Subcutaneous abdominal adipose tissue (tissue), 5 donors: ENCODE measurements at regions not wholly inside any gene's neighbourhood (a gene's known extent, or its start where the extent isn't known, plus 50 kb on each side); places are given as distances from the start of the nearest gene placed in this dataset.

Experiments
- H3K27ac ChIP-seq: one replicate; pipeline ENCODE4 v1.7.0; 2013; ENCODE audit warnings: low read depth, mild to moderate bottlenecking, inconsistent platforms, low read length, moderate library complexity
- H3K27me3 ChIP-seq, 5 donors: one replicate each; pipeline ENCODE4 v1.7.0; 2013; ENCODE audit warnings: low read length in 5 of 5, inconsistent platforms in 1 of 5; ENCODE audit not compliant: control insufficient read depth in 5 of 5, insufficient read depth in 4 of 5
- H3K36me3 ChIP-seq, 5 donors: one replicate each; pipeline ENCODE4 v1.7.0; 2013; ENCODE audit warnings: low read length in 5 of 5; ENCODE audit not compliant: control insufficient read depth in 5 of 5, insufficient read depth in 5 of 5
- H3K4me1 ChIP-seq, 5 donors: one replicate each; pipeline ENCODE4 v1.7.0; 2013; ENCODE audit warnings: low read length in 5 of 5, mild to moderate bottlenecking in 3 of 5, moderate library complexity in 1 of 5; ENCODE audit not compliant: control insufficient read depth in 5 of 5, insufficient read depth in 5 of 5
- H3K4me3 ChIP-seq, 5 donors: one replicate each; pipeline ENCODE4 v1.7.0; 2013; ENCODE audit warnings: low read length in 5 of 5, low read depth in 1 of 5
- H3K9ac ChIP-seq, 5 donors: one replicate each; pipeline ENCODE4 v1.7.0; 2013; ENCODE audit warnings: low read length in 5 of 5, mild to moderate bottlenecking in 4 of 5, moderate library complexity in 3 of 5
- H3K9me3 ChIP-seq, 5 donors: one replicate each; pipeline ENCODE4 v1.7.0; 2013; ENCODE audit warnings: low read length in 5 of 5; ENCODE audit not compliant: control insufficient read depth in 5 of 5
- donor health status: healthy.
- donor health status: healthy.
- donor health status: healthy.
- donor health status: healthy.
- donor health status: healthy.

GRCh38 chr16:35906440-35906839 is 2447.0 kb downstream of the TP53TG3F start:
- Histone ChIP-seq H3K36me3 (no peaks in the 10 kb centered on the region), H3K27ac (no peak overlapping the region), H3K9ac (no peak overlapping the region), H3K4me1 (no peaks in the 10 kb centered on the region), H3K27me3 (no peaks in the 10 kb centered on the region), H3K9me3 (peaks cover 0 to 42% (median 13%) of the 10 kb centered on the region in 5 donors), H3K4me3 (no peak overlapping the region)

DNA sequence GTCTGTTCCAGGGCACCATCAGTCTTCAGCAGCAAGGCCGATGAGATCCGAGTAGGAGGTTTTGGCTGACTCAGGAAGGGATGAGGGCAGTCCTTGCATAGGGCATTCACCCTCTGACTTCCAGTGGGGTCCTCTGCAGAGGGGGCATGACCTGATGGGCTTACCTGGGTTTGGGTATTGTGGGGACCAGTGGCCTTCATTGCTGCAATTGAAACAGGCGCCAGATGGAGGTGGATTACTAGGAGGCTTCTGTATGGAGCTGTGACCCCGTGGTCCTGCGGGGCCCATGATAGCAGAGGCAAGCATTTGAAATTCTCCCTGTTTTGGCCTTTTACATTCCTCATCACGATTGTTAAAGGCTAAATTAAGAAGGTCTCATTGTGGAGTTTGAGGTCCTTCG is 2448.7 kb downstream of the TP53TG3F start:
- H3K9me3 ChIP-seq: peaks cover 0 to 49% (median 16%) of the 10 kb centered on the region in 5 donors
- no peaks in the 10 kb centered on the region for H3K4me1 ChIP-seq
- no peaks in the 10 kb centered on the region for H3K36me3 ChIP-seq
- H3K4me3 ChIP-seq: no peak overlapping the region
- H3K27me3 ChIP-seq: no peaks in the 10 kb centered on the region
- no peak overlapping the region for H3K9ac ChIP-seq
- H3K27ac ChIP-seq: no peak overlapping the region

GRCh38 chr16:35908942-35909341 is 2449.5 kb downstream of the TP53TG3F start:
- H3K27me3 ChIP-seq: no peaks in the 10 kb centered on the region
- no peak overlapping the region for H3K4me3 ChIP-seq
- H3K9ac ChIP-seq: no peak overlapping the region
- no peaks in the 10 kb centered on the region for H3K36me3 ChIP-seq
- H3K4me1 ChIP-seq: no peaks in the 10 kb centered on the region
- H3K9me3 ChIP-seq: peaks cover 0 to 53% (median 22%) of the 10 kb centered on the region in 5 donors
- no peak overlapping the region for H3K27ac ChIP-seq

DNA sequence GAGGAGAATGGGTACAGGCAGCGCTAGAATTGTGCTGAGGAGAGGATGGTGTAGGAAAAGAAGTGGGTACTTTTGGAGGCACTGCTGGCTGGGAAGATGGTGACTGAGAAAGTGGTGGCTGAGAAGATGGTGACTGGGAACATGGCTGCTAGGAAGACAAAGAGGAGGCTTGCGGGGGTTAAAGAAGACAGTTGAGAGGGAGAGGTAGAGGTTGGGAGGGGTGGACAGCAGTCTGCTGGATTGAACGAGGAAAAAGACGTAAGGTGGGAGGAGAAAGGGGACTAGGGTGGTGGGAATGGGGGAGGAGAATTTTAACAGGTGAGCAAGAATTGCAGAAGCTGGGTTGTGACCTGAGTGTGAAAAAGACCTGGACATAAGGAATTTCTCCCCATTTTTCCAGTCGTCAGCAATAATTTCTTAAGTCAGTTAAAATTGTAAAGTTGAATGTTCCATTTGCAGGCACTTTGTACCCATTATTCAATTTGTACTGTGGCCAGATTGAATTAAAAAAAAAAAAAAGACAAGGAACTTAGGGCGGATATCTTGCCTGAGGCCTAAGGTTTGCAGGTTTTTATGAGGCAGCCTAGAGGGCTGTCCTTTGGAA is 2450.0 kb downstream of the TP53TG3F start:
- Histone ChIP-seq H3K27ac (no peak overlapping the region), H3K36me3 (no peaks in the 10 kb centered on the region), H3K27me3 (no peaks in the 10 kb centered on the region), H3K4me3 (no peak overlapping the region), H3K4me1 (no peaks in the 10 kb centered on the region), H3K9ac (no peak overlapping the region), H3K9me3 (peaks cover 0 to 53% (median 26%) of the 10 kb centered on the region in 5 donors)

GRCh38 chr16:35910409-35910808 is 2451.0 kb downstream of the TP53TG3F start:
- Histone ChIP-seq H3K4me1 (no peaks in the 10 kb centered on the region), H3K9me3 (peaks cover 0 to 51% (median 26%) of the 10 kb centered on the region in 5 donors)

DNA sequence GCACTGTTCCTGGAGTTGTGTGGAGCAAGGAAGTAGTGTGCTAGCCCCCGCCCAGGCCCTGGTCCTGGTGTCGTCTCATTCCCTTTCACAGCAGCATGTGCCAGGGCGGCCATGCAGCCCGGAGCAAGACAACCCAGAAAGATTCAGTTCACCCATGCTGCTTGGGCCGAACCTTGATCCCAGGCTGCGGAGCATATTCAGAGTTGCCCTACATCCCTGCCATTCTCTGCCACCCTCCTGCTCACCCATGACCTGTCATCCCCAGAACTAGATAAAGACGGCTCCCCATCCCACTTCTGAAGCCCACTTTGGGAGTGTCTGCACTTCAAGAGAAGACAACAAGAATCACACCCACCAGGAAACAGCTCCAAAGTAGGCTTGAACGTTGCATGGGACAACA is 2452.5 kb downstream of the TP53TG3F start:
- Histone ChIP-seq H3K27me3 (no peaks in the 10 kb centered on the region), H3K9me3 (peaks cover 0 to 41% (median 12%) of the 10 kb centered on the region in 5 donors), H3K4me3 (no peak overlapping the region), H3K9ac (no peak overlapping the region), H3K4me1 (no peaks in the 10 kb centered on the region), H3K27ac (no peak overlapping the region), H3K36me3 (no peaks in the 10 kb centered on the region)

More at GRCh38 chr16:35910409-35910808, 2451.0 kb downstream of the TP53TG3F start:
- no peaks in the 10 kb centered on the region for H3K27me3 ChIP-seq
- no peak overlapping the region for H3K27ac ChIP-seq
- no peak overlapping the region for H3K4me3 ChIP-seq
- H3K36me3 ChIP-seq: no peaks in the 10 kb centered on the region
- no peak overlapping the region for H3K9ac ChIP-seq

DNA sequence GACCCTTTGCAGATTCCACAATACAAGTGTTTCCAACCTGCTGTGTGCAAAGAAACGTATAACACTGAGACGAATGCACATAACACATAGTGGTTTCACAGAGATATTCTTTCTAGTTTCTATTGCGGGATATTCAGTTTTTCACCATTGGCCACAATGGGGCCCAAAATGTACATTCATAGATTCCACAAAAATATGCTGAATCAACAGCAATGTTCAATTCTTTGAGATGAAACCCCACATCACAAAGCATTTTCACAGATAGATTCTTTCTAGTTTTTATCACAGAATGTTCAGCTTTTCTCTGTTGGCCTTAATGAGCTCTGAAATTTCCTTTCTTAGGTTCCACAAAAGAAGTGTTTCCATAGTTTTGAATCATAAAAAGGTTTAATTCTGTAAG is 2472.3 kb downstream of the TP53TG3F start:
- Histone ChIP-seq H3K4me3 (no peak overlapping the region), H3K27ac (no peak overlapping the region), H3K27me3 (no peaks in the 10 kb centered on the region), H3K36me3 (no peaks in the 10 kb centered on the region), H3K9ac (no peak overlapping the region), H3K4me1 (no peaks in the 10 kb centered on the region), H3K9me3 (peaks cover 0 to 49% (median 13%) of the 10 kb centered on the region in 5 donors)
